SK-N-SH (cell line): ENCODE measurements at regions not wholly inside any gene's neighbourhood (a gene's known extent, or its start where the extent isn't known, plus 50 kb on each side); places are given as distances from the start of the nearest gene placed in this dataset.

Experiments
- CTCF ChIA-PET: fragments of 300-600, 350-600 bp; formaldehyde crosslinking; extraction: SDS; loops from one replicate; lab custom pipeline; 2021; lab: Yijun Ruan, JAX
- POLR2A ChIA-PET: fragments of 350-600 bp; sonication (Branson Sonifier 250); formaldehyde crosslinking; extraction: SDS; loops from one replicate; lab custom pipeline; 2020; ENCODE audit warnings: antibody characterized with exemption, inconsistent platforms; lab: Yijun Ruan, JAX
- DNase-seq: peaks from one replicate; pipeline ENCODE4 v3.0.0; 2012
- H2AFZ ChIP-seq: fragments of 200-600 bp; sonication (generic); 2 replicates; pipeline ENCODE4 v1.8.1; 2016; ENCODE audit warnings: antibody characterized with exemption, mild to moderate bottlenecking, low read depth
- H3F3A ChIP-seq: fragments of 200-600 bp; sonication (generic); replicated peaks from 2 replicates; pipeline ENCODE3; 2016; ENCODE audit warnings: antibody characterized with exemption, mild to moderate bottlenecking; ENCODE audit not compliant: insufficient read depth
- H3K27ac ChIP-seq, 2 experiments: fragments of 200-500 bp in 1 of 2; fragments of 200-600 bp in 1 of 2; sonication (Bioruptor generic) in 1 of 2; sonication (generic), shearing (Covaris generic) in 1 of 2; 2 replicates each; pipeline versions ENCODE4 v1.5.1 to v1.6.1; 2014 to 2016; ENCODE audit warnings: low read depth in 2 of 2, inconsistent platforms in 1 of 2, low read length in 1 of 2, mild to moderate bottlenecking in 1 of 2, mixed read lengths in 1 of 2
- H3K27me3 ChIP-seq: fragments of 200-600 bp; sonication (generic), shearing (Covaris generic); 2 replicates; pipeline ENCODE4 v1.6.1; 2016; ENCODE audit warnings: mixed run types; ENCODE audit not compliant: insufficient read depth
- H3K36me3 ChIP-seq, 2 experiments: fragments of 200-500 bp in 1 of 2; fragments of 200-600 bp in 1 of 2; sonication (Bioruptor generic) in 1 of 2; sonication (generic) in 1 of 2; replicated peaks in 1 of 2; 2 replicates each; pipeline versions ENCODE3 to v1.5.1; 2014 to 2016; ENCODE audit warnings: low read length in 1 of 2, mild to moderate bottlenecking in 1 of 2; ENCODE audit not compliant: insufficient read depth in 2 of 2, control insufficient read depth in 1 of 2
- H3K4me1 ChIP-seq, 2 experiments: fragments of 200-500 bp in 1 of 2; fragments of 200-600 bp in 1 of 2; sonication (Bioruptor generic) in 1 of 2; sonication (generic), shearing (Covaris generic) in 1 of 2; 2 replicates each; pipeline versions ENCODE4 v1.5.1 to v1.6.1; 2014 to 2016; ENCODE audit warnings: low read depth in 1 of 2, low read length in 1 of 2, mixed run types in 1 of 2; ENCODE audit not compliant: insufficient read depth in 2 of 2, control insufficient read depth in 1 of 2
- H3K4me2 ChIP-seq: fragments of 200-600 bp; sonication (generic), shearing (Covaris generic); 2 replicates; pipeline ENCODE4 v1.6.1; 2017; ENCODE audit warnings: mixed run types
- H3K4me3 ChIP-seq, 2 experiments: fragments of 200-500 bp in 1 of 2; fragments of 200-600 bp in 1 of 2; sonication (Bioruptor generic) in 1 of 2; sonication (generic), shearing (Covaris generic) in 1 of 2; 2 replicates each; pipeline versions ENCODE4 v1.5.1 to v1.8.1; 2014 to 2016; ENCODE audit warnings: low read depth in 2 of 2, inconsistent platforms in 1 of 2, low read length in 1 of 2, mild to moderate bottlenecking in 1 of 2, mixed read lengths in 1 of 2, moderate library complexity in 1 of 2
- H3K79me2 ChIP-seq: fragments of 200-600 bp; sonication (generic); 2 replicates; pipeline ENCODE4 v1.8.1; 2017; ENCODE audit warnings: mild to moderate bottlenecking; ENCODE audit not compliant: insufficient read depth
- H3K9ac ChIP-seq: fragments of 200-600 bp; sonication (generic); 2 replicates; pipeline ENCODE4 v1.6.1; 2017; ENCODE audit warnings: mixed run types
- H3K9me2 ChIP-seq: fragments of 200-600 bp; sonication (generic); 2 replicates; pipeline ENCODE4 v1.6.1; 2017; ENCODE audit warnings: mixed run types
- H3K9me3 ChIP-seq: fragments of 200-600 bp; sonication (generic); 2 replicates; pipeline ENCODE4 v1.6.1; 2017; ENCODE audit warnings: mixed run types, mild to moderate bottlenecking, moderate library complexity
- H4K20me1 ChIP-seq: fragments of 200-600 bp; sonication (generic); 2 replicates; pipeline ENCODE4 v1.6.1; 2017; ENCODE audit warnings: mild to moderate bottlenecking, mixed run types; ENCODE audit not compliant: insufficient read depth
- CHD2 ChIP-seq: fragments of 150-350 bp; IDR thresholded peaks from 2 replicates; pipeline ENCODE4 v1.6.1; 2018; ENCODE audit warnings: low read length; ENCODE audit not compliant: partially characterized antibody
- ELF1 ChIP-seq: IDR thresholded peaks from 2 replicates; pipeline ENCODE4 v1.4.0; 2012
- EZH2phosphoT487 ChIP-seq: fragments of 200-600 bp; sonication (generic); IDR thresholded peaks from 2 replicates; pipeline ENCODE4 v1.6.1; 2017; ENCODE audit warnings: low read depth, mixed run types, mild to moderate bottlenecking, antibody characterized with exemption, moderate library complexity, borderline replicate concordance
- JUND ChIP-seq: IDR thresholded peaks from 2 replicates; pipeline ENCODE4 v1.4.0; 2012
- MAX ChIP-seq: IDR thresholded peaks from 2 replicates; pipeline ENCODE4 v1.4.0; 2012; ENCODE audit warnings: low read depth
- MEF2A ChIP-seq: IDR thresholded peaks from 2 replicates; pipeline ENCODE4 v1.4.0; 2012; ENCODE audit warnings: low read depth, borderline replicate concordance
- MXI1 ChIP-seq: IDR thresholded peaks from 2 replicates; pipeline ENCODE4 v1.6.1; 2012; ENCODE audit warnings: mild to moderate bottlenecking, low read depth, low read length, improper control_type of control experiment
- NFIC ChIP-seq: IDR thresholded peaks from 2 replicates; pipeline ENCODE4 v1.4.0; 2012; ENCODE audit warnings: borderline replicate concordance
- NRF1 ChIP-seq: IDR thresholded peaks from 2 replicates; pipeline ENCODE4 v1.6.1; 2012; ENCODE audit warnings: low read depth, mild to moderate bottlenecking, low read length
- PBX3 ChIP-seq: IDR thresholded peaks from 2 replicates; pipeline ENCODE4; 2012
- POLR2AphosphoS5 ChIP-seq: IDR thresholded peaks from 2 replicates; pipeline ENCODE4 v1.6.1; 2012; ENCODE audit warnings: low read depth, low read length
- RAD21 ChIP-seq: IDR thresholded peaks from 2 replicates; pipeline ENCODE4 v1.6.1; 2012; ENCODE audit warnings: mild to moderate bottlenecking, low read length
- RXRA ChIP-seq: IDR thresholded peaks from 2 replicates; pipeline ENCODE4 v1.4.0; 2012; ENCODE audit warnings: low read depth, mild to moderate bottlenecking, borderline replicate concordance
- SIN3A ChIP-seq: IDR thresholded peaks from 2 replicates; pipeline ENCODE4 v1.6.1; 2012; ENCODE audit warnings: low read depth, mild to moderate bottlenecking, low read length, moderate library complexity, borderline replicate concordance
- SMC3 ChIP-seq: IDR thresholded peaks from 2 replicates; pipeline ENCODE4 v1.6.1; 2012; ENCODE audit warnings: low read depth, low read length, improper control_type of control experiment
- TEAD4 ChIP-seq: IDR thresholded peaks from 2 replicates; pipeline ENCODE4 v1.4.0; 2012; ENCODE audit warnings: mild to moderate bottlenecking, borderline replicate concordance; ENCODE audit not compliant: insufficient read depth
- USF1 ChIP-seq: IDR thresholded peaks from 2 replicates; pipeline ENCODE4 v1.4.0; 2012; ENCODE audit warnings: low read depth, borderline replicate concordance
- WGBS: methylation state at CpG from one replicate; pipeline ENCODE4 v1.1.6; 2017; ENCODE audit warnings: low lambda C conversion rate; 5-methylcytosine and 5-hydroxymethylcytosine counted together

GRCh38 chr10:105675333-105675732, 1034.2 kb downstream of the SORCS3 start:
- H3K79me2 ChIP-seq: no peaks in the 10 kb centered on the region
- DNase-seq: no peak
- no peaks in the 10 kb centered on the region for H3K27me3 ChIP-seq
- no peaks in the 10 kb centered on the region for H4K20me1 ChIP-seq
- CTCF ChIA-PET: no interaction called here
- no peaks in the 10 kb centered on the region for H3K4me1 ChIP-seq
- no peak overlapping the region for H3K27ac ChIP-seq
- no peak overlapping the region for H3K4me3 ChIP-seq
- TF ChIP-seq RXRA: no peak
- no peak for TF ChIP-seq SIN3A
- no peak for TF ChIP-seq EZH2phosphoT487
- no peak for TF ChIP-seq USF1
- POLR2A ChIA-PET: no interaction called here
- no peak overlapping the region for H3K4me2 ChIP-seq
- 36% methylated on average over 1 of the region's 1 CpG for WGBS
- no peak overlapping the region for H2AFZ ChIP-seq
- H3K9me2 ChIP-seq: no peaks in the 10 kb centered on the region
- H3K9ac ChIP-seq: no peak overlapping the region
- no peaks in the 10 kb centered on the region; the same call in 1 of the 2 replicates for H3K9me3 ChIP-seq
- no peaks in the 10 kb centered on the region for H3F3A ChIP-seq
- H3K36me3 ChIP-seq: no peaks in the 10 kb centered on the region

GRCh38 chr10:105674448-105674847, 1033.4 kb downstream of the SORCS3 start:
- Histone ChIP-seq H3K36me3 (no peaks in the 10 kb centered on the region), H3K4me1 (no peaks in the 10 kb centered on the region), H3K79me2 (no peaks in the 10 kb centered on the region), H2AFZ (no peak overlapping the region), H3F3A (no peaks in the 10 kb centered on the region), H3K4me3 (no peak overlapping the region), H3K9ac (no peak overlapping the region), H3K9me3 (no peaks in the 10 kb centered on the region; the same call in 1 of the 2 replicates), H3K9me2 (no peaks in the 10 kb centered on the region), H3K27ac (no peak overlapping the region)
- 39% methylated on average over 5 of the region's 5 CpGs for WGBS
- CTCF ChIA-PET: interaction anchor here (1.6 kb wide), 1 partner anchor 9 kb away, joined by 3 read pairs; no protein-coding TSS in a partner anchor
- POLR2A ChIA-PET: no interaction called here
- TF ChIP-seq RAD21 (no peak), POLR2AphosphoS5 (no peak)
- TF ChIP-seq, all 33 proteins: peak for 0
- H4K20me1 ChIP-seq: no peaks in the 10 kb centered on the region
- H3K27me3 ChIP-seq: no peaks in the 10 kb centered on the region
- no peak overlapping the region for H3K4me2 ChIP-seq
- DNase-seq: no peak

GRCh38 chr10:105658696-105659095, 1017.6 kb downstream of the SORCS3 start:
- Histone ChIP-seq H3K79me2 (no peaks in the 10 kb centered on the region), H3K9me2 (no peaks in the 10 kb centered on the region)
- TF ChIP-seq MAX (no peak), PBX3 (no peak), POLR2AphosphoS5 (no peak), SMC3 (no peak), ELF1 (no peak), NFIC (no peak), TEAD4 (no peak), SIN3A (no peak), MEF2A (no peak), MXI1 (no peak), NRF1 (no peak), CHD2 (no peak), JUND (no peak)
- TF ChIP-seq, all 33 proteins: peak for 0
- 24% methylated on average over 4 of the region's 4 CpGs for WGBS
- CTCF ChIA-PET: interaction anchor here (0.6 kb wide), 1 partner anchor 12 kb away, joined by 3 read pairs; no protein-coding TSS in a partner anchor
- no peaks in the 10 kb centered on the region for H3K4me1 ChIP-seq
- no peak overlapping the region for H3K27ac ChIP-seq
- H4K20me1 ChIP-seq: no peaks in the 10 kb centered on the region
- POLR2A ChIA-PET: no interaction called here
- H2AFZ ChIP-seq: no peak overlapping the region
- no peak overlapping the region for H3K9ac ChIP-seq
- no peaks in the 10 kb centered on the region for H3F3A ChIP-seq
- no peaks in the 10 kb centered on the region for H3K27me3 ChIP-seq
- H3K9me3 ChIP-seq: no peaks in the 10 kb centered on the region
- no peak overlapping the region for H3K4me2 ChIP-seq
- no peak overlapping the region for H3K4me3 ChIP-seq
- H3K36me3 ChIP-seq: no peaks in the 10 kb centered on the region
- DNase-seq: no peak
